NCI-H510A treated with DMSO at 0.1 percent for 48 hours (cell line): ENCODE measurements at regions not wholly inside any gene's neighbourhood (a gene's known extent, or its start where the extent isn't known, plus 50 kb on each side); places are given as distances from the start of the nearest gene placed in this dataset.

Source experiments
- DNase-seq: peaks from one replicate; lab custom pipeline; 2025; lab: John Stamatoyannopoulos, UW

DNA sequence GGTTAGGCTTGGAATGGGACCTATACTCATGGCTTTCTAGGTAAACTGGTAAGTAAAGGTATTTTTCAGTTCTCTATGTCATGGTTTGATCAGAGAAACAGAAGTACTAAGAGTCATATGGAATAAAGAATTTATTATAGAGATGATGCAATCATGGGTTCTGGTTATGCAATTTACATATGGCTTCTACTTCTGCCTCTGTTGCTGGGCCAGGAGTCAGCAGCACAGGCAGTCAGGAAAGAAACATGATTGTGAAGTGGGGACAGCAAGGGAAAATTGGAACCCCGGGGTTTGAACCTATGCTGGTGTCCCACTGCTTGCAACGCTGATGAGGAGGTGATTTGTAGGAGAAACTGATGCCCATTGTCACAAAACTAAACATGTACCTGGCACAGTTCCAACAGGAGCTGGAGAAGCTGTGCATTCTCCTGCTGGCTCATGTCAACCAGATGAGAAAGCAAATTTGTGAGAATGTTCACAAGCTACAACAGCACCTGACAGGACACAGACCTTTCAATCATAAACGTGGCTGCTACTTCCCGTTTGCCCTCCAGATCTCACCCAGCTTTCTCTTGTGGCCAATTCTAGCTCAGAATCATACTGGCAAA, 887.1 kb downstream of the TFAP2A start:
- no peak for DNase-seq

DNA sequence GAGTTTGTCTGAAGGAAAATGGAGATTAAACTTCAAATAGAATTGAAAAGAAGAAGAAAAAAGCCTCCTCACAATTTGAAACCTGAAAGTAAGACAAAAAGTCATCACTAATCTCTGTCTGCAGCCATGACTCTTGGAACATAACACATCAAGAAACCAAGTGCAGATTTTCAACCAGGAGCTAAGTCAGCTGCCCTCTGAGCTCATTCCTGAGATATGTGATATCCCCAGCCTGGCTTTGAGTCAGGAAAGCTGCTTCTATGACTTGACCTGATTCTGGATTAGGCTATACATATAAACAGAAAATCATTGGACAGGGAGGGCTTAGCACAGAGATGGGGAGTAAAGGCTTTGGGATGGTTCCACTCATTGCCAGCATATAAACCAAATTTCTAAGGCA, 891.4 kb downstream of the TFAP2A start:
- no peak for DNase-seq

- DNase-seq = no peak
Observed at GRCh38 chr6:9522101-9522500, 892.8 kb downstream of the TFAP2A start.

GRCh38 chr6:9521152-9521530, 893.7 kb downstream of the TFAP2A start:
- no peak for DNase-seq

DNA sequence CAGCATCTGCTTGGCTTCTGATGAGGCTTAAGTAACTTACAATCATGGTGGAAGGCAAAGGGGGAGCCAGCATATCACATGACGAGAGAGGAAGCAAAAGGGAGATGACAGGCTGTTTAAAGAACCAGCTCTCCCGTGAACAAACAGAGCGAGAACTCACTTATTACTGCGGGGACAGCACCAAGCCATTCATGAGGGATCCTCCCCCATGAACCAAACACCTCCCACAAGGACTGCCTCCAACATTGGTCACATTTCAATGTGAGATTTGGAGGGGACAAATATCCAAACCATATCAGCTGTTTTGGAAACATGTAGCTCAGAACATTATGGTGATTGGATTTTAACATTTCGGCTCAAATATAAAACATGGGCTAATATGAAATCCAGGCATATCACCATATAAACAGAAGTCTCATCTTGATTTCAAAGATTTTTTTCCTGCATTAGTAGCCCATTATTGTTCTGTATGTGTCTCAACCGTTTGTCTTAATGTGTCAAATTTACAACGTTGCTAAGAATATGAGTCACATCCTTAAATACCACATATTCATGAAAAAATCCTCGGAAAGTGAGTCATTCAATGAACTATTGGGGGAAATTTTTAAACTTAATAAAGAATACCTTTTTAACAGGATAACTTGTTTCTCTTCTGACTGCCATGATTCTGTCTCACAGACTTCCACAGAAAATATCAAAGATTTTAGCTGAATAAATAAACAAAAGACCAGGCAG, 894.3 kb downstream of the TFAP2A start:
- no peak for DNase-seq

GRCh38 chr6:9518431-9518830, 896.4 kb downstream of the TFAP2A start:
- no peak for DNase-seq

GRCh38 chr6:9517806-9518205, 897.1 kb downstream of the TFAP2A start:
- no peak for DNase-seq

DNA sequence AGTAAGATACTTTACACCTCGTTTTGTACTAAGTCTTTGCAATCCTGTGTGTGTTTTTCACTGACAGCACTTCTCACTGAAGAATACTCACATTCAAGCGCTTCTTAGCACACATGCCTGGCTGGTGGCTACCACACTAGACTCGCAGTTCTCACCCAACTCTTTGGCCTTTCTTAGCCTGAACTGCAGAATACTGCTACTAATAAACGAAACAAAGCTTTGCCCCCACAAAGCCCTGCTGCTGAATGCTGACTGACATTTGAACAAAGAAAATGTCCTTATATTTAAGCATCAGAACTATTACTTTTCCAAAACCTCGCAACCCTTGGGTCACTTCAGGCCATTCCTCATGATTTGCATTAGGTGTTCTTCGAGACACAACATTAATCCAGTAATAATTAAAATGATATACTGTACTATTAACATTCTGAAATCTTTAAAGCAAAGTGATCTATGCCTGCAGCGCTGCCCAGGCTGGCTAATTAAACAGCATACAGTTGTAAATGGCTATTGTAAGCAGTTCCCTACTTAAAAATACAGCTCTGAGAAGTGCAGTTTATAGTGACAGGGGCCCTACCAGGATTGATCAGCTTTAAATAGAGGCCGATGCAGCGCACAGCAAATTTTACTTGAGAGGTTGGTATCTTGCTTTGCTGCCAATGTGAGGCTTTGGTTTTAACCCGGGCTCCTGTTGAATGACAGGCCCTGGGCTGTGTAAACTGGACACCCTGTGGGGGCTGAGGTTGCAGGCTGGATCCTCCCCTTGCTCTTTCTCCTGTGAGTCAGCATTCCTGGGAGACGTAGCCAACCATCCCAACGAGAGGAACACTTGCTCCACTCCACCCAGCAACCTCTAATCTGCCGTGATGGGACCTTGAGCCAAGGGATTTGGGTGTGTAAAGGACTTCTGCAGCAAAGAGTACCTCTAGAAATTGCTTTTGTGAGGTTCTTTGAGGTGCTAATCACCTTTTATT, 899.0 kb downstream of the TFAP2A start:
- DNase-seq = no peak

- no peak for DNase-seq
Observed at GRCh38 chr6:9514146-9514545, 900.7 kb downstream of the TFAP2A start.

- DNase-seq = no peak
Observed at GRCh38 chr6:9511157-9511556, 903.7 kb downstream of the TFAP2A start.

- no peak for DNase-seq
Observed at GRCh38 chr6:9507136-9507895, 907.6 kb downstream of the TFAP2A start.

DNA sequence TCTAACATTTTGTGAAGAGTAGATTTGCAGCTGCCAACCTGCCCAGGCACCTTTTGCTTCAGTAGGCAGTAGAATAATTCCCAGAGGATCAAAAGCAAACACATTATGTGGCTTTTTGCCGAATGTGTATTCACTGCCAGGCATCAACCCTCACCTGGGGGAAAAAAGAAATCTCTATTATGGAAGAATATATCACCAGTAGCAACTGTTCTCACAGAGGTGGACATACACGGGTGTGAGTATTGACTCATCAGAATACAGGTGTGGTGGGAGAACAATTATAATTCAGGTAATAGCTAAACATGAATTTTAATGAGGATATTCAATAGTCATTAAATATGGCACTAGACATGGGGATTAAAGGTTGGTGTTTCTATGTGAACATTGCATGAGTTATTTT, 910.7 kb downstream of the TFAP2A start:
- no peak for DNase-seq

GRCh38 chr6:9503111-9503761, 911.6 kb downstream of the TFAP2A start:
- DNase-seq = no peak

DNA sequence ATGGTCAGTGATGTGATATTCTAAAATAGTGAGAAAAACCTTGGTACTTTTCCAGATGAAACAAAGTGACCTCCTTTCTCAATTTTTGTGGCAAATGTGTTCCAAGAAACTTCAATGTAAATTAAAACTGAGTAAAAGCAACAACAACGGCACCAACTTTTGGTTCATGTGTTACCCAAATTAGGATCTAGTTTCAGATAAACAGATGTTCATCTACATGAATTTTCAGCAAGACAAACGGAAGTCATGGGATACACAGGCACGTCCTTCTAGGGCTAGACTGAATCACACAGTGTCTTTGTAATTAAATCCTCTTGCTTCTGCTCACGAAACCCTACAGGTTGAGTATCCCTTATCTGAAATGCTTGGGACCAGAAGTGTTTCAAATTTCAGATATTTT, 915.2 kb downstream of the TFAP2A start:
- no peak for DNase-seq

- no peak for DNase-seq
Observed at GRCh38 chr6:9496837-9497236, 918.0 kb downstream of the TFAP2A start.

DNA sequence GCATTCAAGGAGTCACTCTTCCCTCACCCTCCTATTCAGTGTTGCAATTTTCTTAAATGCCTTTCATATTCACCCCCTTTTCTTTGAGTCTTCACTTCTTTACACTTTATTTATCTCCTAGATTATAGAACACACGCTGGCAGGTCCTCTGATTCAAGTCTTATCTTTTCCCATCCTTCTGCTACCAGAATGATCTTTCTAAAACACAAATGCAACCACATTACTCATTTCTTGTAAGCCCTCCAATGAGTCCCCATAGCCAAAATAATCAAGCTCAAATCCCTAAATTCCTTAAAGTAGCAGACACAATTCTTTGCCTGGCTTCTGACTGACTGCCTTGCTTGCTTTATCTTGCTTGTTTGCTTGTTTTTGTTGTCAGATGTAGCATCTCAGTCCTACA, 920.0 kb downstream of the TFAP2A start:
- no peak for DNase-seq

GRCh38 chr6:9492790-9493189, 922.1 kb downstream of the TFAP2A start:
- no peak for DNase-seq

DNA sequence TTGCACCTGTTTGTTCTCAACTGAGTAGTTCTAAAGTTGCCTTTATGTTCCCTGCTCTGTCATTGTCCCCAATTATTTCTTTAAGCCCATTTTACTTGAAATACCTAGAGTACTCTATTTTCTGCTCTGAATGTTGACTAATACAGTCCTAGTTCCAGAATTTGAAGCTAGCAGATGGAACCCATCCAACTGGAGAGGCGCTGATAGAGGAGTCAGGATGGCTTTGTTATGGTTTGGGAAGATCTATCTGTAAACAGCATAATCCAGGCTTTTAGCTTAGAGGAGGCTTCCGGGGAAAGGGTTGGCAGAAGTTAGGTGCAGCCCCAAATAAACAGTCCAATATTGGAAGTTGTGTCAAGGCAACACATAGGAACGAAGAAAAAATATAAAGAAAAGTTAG, 927.7 kb downstream of the TFAP2A start:
- DNase-seq = no peak

- DNase-seq = no peak
Observed at GRCh38 chr6:9485992-9486391, 928.9 kb downstream of the TFAP2A start.

GRCh38 chr6:9484686-9485085, 930.2 kb downstream of the TFAP2A start:
- DNase-seq = no peak

DNA sequence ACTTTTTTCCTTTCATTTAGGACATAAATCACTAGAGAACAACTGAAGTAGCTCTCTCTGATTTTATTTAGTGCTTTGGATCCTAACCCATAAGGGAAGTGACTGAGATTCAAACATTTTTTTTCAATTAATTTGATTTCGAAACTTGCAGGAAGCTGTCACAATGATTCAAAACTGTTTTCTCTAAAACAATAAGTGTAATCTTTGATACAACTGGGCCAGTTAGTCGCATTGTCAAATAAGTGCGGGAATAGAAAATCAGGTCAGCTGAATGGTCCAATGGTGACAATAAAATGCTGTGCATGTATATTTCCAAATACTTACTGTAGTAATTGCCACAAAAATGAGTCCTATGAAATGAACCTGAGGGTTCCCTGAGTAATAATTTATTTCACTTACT, 930.8 kb downstream of the TFAP2A start:
- DNase-seq = no peak
